ENCODE measurements at regions not wholly inside any gene's neighbourhood (a gene's known extent, or its start where the extent isn't known, plus 50 kb on each side); places are given as distances from the start of the nearest gene placed in this dataset.
"Not testable (repeated sequence)": the region's sequence is repeated elsewhere in the genome, so short reads cannot be mapped to it uniquely, and the experiment has no call there.

- not testable (repeated sequence) for TF ChIP-seq EZH2 (IDR thresholded peaks at IDR 0.05; ENCODE audit: low read depth, low read length, severe bottlenecking); CTCF (IDR thresholded peaks at IDR 0.05; ENCODE audit: control extremely low read depth in 1 of 3, insufficient read depth in 1 of 3, low read depth in 1 of 3, low read length in 3 of 3)
These were observed 163.8 kb downstream of the SHANK2 start for GRCh38 chr11:71088314-71089215.

Data from H1 (cell line).